NCI-H446 (cell line): ENCODE measurements at regions not wholly inside any gene's neighbourhood (a gene's known extent, or its start where the extent isn't known, plus 50 kb on each side); places are given as distances from the start of the nearest gene placed in this dataset.
A peak's percentile ranks its signal among the peaks of the same experiment; 100 is the strongest.
"Not testable (repeated sequence)": the region's sequence is repeated elsewhere in the genome, so short reads cannot be mapped to it uniquely, and the experiment has no call there.

Experiments
- DNase-seq, 2 experiments: peaks; one replicate each; lab custom pipeline; 2025; lab: John Stamatoyannopoulos, UW

DNA sequence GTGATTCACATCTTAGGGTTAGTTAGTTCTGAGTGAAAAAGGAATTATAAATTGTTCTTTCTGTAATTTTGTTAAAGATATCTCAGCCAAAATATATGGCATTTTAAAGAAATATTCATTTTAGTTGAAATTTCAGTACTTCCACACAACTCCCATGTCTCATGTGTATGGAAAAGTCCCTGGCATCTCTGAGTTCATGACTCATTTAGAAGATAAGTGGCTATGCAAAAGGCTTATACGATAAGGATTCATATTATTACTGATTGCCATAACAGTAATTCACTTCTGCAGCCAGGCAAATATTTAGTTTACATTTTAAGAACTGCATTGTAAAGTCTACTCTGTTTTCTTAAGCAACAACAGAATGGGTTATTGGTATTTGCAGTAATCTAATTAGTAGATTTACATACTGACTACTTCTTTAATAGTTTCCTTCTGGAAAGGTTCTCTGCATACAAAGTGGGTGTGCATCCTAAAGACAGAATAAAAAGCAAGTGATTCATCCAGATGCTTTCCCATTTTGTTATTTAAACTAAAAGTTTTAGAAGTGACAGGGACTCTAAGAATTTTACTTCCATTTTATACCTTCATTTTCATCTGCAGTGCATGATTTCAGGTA lies 682.4 kb upstream of the PABPC4L start:
- no peak for DNase-seq

DNA sequence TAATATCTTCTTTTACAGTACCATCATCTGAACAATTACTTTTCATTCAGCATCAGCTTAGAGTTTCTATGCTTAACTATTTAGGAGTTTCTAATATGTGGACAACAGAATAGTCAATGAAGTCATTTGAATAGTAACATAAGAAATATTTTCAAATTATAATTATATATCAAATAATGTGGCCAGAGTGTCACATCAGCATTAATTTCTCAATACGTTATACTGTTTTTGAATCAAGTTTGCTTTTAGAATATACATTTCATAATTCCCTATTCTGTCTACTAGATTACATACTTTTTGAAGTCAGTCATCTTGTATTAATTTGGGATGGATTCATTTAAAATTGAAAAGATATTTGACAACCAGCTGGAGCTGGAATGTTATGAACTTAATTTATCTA lies 677.4 kb upstream of the PABPC4L start:
- DNase-seq = no peak

- no peak for DNase-seq
Measured at GRCh38 chr4:134867027-134867426, 665.4 kb upstream of the PABPC4L start.

- DNase-seq = no peak
Measured at GRCh38 chr4:134865675-134866074, 664.1 kb upstream of the PABPC4L start.

GRCh38 chr4:134862116-134862515 lies 660.5 kb upstream of the PABPC4L start:
- no peak for DNase-seq

DNA sequence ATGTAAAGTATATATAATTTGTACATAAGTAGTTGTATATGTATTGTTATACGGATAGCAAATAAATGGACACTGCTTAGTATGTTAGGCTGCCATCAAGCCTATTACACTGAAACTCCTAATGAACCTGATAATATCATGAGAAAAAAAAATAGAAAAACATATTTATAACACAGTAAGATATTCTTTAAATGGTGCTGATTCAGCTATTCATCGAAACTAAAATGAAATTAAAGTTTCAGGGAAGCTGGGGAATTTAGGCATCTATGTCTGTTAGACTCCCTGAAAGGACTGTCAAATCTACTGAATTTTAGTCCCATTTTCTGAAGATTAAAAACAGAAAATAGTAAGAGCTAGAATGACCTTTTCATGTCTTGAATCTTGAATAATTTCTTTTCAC lies 647.1 kb upstream of the PABPC4L start:
- no peak for DNase-seq

- not testable (repeated sequence) for DNase-seq
Measured at GRCh38 chr4:134830741-134831140, 629.2 kb upstream of the PABPC4L start.

DNA sequence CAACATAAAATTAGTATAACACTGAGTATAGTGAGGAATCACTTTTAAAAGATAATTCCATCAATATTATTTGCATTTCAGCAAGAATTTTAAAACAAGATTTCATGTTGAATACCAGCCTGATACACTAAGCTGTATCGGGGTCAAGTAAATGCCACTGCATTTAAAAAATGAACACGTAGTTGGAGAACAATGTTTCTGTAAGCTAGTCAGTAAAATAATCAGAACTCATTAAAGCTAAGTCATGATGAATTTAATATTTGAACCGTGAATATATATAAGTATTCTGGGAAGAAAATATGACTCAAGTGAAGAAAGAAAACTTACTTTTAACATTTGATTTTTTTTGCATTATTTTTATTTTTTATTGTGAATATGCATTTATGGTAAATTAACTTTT lies 611.0 kb upstream of the PABPC4L start:
- no peak for DNase-seq

DNA sequence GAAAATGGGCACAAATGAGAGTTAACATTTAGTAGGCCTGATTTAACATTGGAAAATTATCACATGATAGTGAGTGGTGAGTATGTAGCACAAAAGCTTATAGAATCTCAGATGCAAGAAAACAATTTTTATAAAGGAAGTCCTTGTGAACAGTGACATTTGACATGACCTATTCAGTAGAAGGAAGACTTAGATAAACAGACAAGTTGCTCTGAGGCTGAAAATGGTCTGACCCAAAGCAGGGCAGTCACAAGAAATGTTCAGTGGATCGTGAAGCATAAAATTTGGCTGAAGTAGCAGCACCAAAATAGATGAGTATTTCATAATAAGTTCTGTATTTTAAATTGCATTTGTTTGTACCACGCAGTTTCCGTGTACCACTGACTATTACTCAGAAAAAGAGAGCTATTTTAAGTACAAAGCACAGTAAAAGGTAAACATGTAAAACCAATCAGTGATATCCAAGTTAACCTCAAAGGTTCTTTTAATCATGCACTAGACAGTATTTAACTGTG lies 605.7 kb upstream of the PABPC4L start:
- no peak for DNase-seq

- DNase-seq = no peak
Measured at GRCh38 chr4:134798573-134798972, 597.0 kb upstream of the PABPC4L start.

DNA sequence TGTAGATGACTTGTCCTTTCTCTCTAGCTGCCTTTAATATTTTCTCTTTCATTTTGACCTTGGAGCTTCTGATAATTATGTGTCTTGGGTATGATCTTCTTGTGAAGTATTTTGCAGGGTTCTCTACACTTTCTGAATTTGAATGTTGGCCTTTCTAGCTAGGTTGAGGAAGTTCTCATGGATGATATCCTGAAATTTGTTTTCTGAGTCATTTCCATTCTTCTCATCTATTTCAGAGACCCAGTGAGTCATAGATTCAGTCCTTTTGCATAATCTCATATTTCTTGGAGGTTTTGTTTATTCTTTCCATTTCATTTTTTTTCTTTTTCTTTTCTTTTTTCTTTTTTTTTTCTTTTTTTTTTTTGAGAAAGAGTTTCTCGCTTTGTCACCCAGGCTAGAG lies 585.7 kb upstream of the PABPC4L start:
- DNase-seq = no peak

DNA sequence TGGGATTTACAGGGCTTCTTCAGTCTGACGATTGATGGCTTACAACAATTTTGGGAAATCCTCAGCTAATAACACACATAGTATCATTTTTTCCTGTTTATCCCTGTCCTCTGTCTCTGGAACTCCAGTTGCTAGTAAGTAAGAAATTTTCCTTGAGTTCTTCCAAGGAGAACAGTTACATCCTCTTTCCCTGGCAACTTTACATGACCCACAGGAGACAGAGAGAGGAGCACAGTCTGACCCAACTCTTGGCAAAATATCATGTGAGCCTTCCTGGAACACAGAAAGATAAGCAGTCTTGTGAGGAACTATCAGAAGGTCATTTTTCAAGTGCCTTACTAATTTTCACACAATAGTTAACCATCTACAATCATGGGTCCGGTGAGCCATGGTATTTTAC lies 578.7 kb upstream of the PABPC4L start:
- no peak for DNase-seq

DNA sequence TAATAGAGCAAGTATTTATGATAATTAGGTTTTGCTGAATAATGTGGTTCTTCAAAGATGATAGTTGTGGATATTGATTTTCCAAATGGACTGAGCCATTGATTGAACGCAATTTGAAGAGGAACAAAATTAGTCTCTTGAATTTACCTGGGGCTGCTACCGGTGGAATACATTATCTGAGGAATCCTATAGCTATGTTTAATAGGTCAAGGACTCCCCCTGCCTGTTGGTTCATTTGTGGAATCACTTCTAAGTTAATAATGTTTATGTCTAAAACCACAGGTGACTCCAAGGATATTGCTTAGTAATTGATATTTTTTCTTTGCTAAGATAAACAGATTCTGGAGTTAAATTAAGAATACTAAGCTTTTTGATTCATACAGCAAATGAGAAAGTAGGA lies 576.0 kb upstream of the PABPC4L start:
- peak in 1 of 2 experiments; percentile 3 for DNase-seq

DNA sequence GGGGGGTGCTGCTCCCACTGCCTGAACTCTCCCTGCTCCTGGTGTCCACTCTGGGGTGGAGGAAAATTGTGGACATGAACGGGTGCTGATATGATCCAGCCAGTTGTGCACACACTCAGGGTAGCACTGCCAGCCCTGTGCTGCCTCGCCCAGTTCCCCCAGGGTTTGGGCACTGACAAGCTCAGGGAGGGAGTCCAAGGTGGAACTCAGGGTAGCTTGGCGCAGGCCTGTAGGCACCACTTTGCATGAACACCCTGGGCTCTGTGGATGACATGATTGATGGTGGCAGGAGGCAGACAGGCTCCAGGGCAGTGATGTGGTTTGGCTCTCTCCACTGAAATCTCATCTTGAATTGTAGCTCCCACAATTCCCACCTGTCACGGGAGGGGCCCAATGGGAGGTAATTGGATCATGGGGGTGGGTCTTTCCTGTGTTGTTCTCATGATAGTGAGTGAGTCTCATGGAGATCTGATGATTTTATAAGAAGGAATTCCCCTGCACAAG lies 572.0 kb upstream of the PABPC4L start:
- DNase-seq = no peak

GRCh38 chr4:134762053-134762452 lies 560.5 kb upstream of the PABPC4L start:
- no peak for DNase-seq

DNA sequence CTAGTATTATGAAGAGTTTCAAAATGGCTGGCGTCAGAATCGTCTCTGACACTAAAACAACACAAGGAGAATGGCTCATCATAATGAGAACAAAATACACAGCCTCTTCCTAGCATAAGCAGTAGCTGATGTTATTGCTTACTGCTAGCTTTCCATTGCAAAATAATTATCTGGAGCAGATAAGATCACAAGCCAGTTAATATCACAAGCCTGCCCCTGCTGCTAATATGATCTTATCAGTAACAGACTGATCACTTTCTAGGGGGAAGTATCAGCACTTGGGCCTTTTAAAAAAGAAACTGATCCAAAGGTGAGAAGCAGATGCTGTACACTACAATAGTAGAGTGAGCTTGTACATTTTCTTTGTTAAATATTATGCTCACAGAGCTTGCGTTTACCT lies 554.8 kb upstream of the PABPC4L start:
- no peak for DNase-seq

DNA sequence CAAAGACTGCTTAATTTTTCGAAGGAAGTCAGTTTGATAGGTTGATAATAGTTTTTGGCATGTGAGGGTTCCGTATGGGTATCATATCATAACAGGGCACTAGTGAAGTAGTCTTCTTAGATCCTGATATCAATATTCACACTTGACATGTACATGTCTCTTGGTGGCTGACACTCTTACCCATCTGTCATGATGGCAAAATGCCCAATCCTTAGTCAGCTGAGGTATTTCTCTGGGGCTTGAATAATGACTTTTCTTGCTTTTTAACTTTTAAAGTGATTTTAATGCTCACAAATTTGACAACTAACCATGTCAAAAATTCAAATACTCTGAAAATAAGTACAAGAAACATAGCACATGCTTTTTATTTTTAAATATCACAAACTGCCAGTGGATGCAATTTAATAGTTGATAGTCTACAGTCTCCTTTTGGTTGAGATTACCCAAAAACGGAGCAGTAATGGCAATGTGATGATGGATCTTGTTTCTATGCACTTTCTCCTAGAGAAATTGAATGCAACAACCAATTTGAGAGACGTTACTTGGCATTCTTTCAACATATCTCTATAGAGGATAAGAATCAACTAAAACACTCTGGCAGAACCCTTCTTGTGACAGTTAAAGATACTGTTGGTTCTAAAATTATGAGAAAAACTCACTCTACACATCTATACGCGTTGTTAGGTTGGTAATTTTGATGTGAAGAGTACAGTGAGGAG lies 552.9 kb upstream of the PABPC4L start:
- peak; percentile 60 to 80 for DNase-seq

- no peak for DNase-seq
Measured at GRCh38 chr4:134753390-134753789, 551.8 kb upstream of the PABPC4L start.

DNA sequence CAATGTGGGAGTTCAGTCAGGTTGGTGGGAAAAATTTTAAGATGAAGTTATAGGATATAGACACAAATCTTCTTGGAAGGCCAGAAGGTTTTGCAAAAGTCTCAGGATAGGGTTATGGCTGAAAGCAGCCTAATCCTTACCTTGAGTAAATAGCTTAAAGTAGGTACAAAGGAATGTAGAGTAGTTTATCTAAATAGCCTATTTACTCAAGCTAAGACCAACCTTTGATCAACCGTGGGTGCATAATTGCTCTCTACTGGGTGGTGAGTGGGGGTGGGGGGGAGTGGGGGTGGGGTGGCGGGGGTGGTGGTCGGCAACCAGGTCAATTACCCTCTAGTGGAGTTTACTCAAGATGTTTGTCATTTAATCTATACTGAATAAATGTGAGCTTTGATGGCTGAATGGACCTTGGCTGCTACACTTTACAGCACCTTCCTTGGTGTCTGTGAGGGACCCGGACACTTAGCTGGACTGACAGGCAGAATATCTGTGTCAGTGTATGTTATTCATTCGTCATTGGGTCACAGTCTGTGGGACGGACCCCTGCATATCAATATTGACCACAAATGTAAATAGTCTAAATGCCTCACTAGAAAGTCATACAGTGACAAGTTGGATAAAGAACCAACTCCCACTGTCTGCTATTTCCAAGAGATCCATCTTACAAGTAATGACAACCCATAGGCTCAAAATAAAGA lies 545.7 kb upstream of the PABPC4L start:
- no peak for DNase-seq

DNA sequence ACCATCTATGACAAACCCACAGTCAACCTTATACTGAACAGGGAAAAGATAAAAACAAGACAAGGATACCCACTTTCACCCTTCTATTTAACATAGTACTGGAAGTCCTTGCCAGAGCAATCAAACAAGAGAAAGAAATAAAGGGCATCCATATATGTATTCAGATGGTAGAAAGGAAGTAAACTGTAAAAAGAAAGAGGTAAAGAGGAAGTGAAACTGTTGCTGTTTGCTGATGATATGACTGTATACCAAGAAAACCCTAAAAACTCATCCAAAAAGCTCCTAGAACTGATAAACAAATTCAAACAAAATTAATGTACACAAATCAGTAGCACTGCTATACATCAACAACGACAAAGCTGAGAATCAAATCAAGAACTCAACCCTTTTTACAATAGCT lies 538.7 kb upstream of the PABPC4L start:
- DNase-seq = no peak

DNA sequence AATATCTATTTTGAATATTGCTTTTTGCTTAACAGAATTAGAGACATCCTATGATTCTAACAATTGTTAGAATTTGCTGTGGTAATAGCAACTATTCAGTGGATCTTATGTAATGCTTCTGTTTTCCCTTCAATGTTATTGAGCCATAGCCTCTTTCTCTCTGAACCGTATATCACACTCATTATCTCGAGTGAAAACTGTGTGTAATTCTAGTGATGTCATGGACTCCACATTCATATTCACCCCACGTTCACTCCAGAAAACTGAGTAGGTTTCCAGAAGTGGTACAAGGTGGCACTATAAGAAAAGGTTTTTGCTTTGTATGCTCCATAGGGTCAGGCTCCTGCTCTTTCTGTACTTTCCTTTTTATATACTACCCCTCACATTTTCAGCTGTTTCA lies 534.3 kb upstream of the PABPC4L start:
- no peak for DNase-seq

- DNase-seq = no peak
Measured at GRCh38 chr4:134727696-134728095, 526.1 kb upstream of the PABPC4L start.

DNA sequence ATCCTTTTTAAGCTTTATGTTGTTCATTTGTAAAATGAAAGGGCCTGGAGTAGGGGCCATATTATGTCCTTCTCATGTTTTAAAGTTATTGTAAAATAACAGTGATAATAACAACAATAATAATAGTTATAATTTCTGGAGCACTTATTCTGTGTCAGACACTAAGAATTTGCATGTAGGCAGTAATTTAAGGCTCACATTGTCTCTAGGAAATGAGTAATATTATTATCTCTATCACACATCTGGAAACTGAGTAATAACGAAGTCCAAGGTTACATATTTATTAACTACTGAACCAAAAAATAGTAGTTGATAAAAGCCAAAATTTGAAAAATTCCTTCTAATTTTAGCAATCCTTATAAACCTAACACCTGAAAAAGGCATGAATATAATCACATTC lies 520.7 kb upstream of the PABPC4L start:
- no peak for DNase-seq
